Left lung (tissue), 4 donors: ENCODE measurements at regions not wholly inside any gene's neighbourhood (a gene's known extent, or its start where the extent isn't known, plus 50 kb on each side); places are given as distances from the start of the nearest gene placed in this dataset.
A peak's percentile ranks its signal among the peaks of the same experiment; 100 is the strongest.

ENCODE experiments used
- ATAC-seq: fragments of 200-7000 bp; cut with Tn5 transposase; one replicate; pipeline ENCODE4 v1.9.1; 2020; ENCODE audit warnings: moderate library complexity
- DNase-seq, 4 donors: peaks; one replicate each; pipeline ENCODE4 v3.0.0-alpha.2; 2013 to 2020
- H3K27ac ChIP-seq, 2 donors: fragments of 200-600 bp; sonication (generic) in 1 of 2; one replicate each; pipeline versions ENCODE4 v1.5.0 to v1.8.0; 2020 to 2021
- H3K27me3 ChIP-seq, 2 donors: fragments of 200-600 bp; sonication (generic) in 1 of 2; one replicate each; pipeline versions ENCODE4 v1.5.0 to v1.8.0; 2020 to 2021
- H3K36me3 ChIP-seq, 2 donors: fragments of 200-600 bp; sonication (generic) in 1 of 2; one replicate each; pipeline versions ENCODE4 v1.5.0 to v1.8.0; 2020 to 2021
- H3K4me1 ChIP-seq, 2 donors: fragments of 200-600 bp; one replicate each; pipeline ENCODE4 v1.8.0; 2021
- H3K4me3 ChIP-seq, 2 donors: fragments of 200-600 bp; sonication (generic) in 1 of 2; one replicate each; pipeline versions ENCODE4 v1.5.0 to v1.8.0; 2020 to 2021; ENCODE audit warnings: mild to moderate bottlenecking in 1 of 2
- H3K9me3 ChIP-seq, 2 donors: fragments of 200-600 bp; sonication (generic) in 1 of 2; one replicate each; pipeline versions ENCODE4 v1.5.0 to v1.8.0; 2020 to 2021
- intact Hi-C, 2 donors: fragments of 100-400 bp; cut with DNase I; formaldehyde crosslinking; loops; one replicate each; pipeline versions ENCODE4 v1.11.2 to v1.14.2; 2022
- TF ChIP-seq, protein P1 (sequence below), 2 donors: fragments of 200-600 bp; sonication (generic) in 1 of 2; IDR thresholded peaks; one replicate each; pipeline versions ENCODE4 v1.5.0 to v1.8.0; 2021; ENCODE audit warnings: antibody characterized with exemption in 2 of 2
- donor health status: DM: no; HTN: yes; CAD: no.
- donor health status: DM: no; HTN: no; CAD: no.

DNA sequence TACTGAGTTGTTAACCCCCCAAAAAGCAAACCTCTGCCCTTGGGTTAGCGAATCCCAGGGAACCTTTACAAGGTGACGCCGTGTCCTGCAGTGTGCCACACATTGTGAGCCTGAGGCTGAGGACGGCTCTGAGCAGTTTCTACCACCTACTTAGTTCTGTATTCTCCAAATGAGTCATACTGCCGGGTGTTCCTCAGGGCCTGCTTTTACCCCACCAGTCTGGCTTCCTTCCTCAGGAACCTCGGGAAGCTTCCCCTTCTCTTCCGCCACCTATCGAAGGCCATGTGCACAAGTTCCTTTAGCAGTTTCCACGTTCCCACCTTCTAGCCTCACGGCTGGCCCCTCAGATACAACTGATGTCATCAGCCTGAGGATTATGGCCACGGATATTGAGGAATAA is 384.0 kb upstream of the TPM1 start:
- H3K4me3 ChIP-seq: no peak overlapping the region
- peaks cover 0 to 10% of the 10 kb centered on the region in 2 donors for H3K4me1 ChIP-seq
- no peaks in the 10 kb centered on the region for H3K27me3 ChIP-seq
- DNase-seq (peak in 1 of 4 donors; percentile 52), ATAC-seq (peak; percentile 84)
- H3K9me3 ChIP-seq: no peaks in the 10 kb centered on the region
- H3K27ac ChIP-seq: no peak overlapping the region
- TF ChIP-seq, protein P1, sequence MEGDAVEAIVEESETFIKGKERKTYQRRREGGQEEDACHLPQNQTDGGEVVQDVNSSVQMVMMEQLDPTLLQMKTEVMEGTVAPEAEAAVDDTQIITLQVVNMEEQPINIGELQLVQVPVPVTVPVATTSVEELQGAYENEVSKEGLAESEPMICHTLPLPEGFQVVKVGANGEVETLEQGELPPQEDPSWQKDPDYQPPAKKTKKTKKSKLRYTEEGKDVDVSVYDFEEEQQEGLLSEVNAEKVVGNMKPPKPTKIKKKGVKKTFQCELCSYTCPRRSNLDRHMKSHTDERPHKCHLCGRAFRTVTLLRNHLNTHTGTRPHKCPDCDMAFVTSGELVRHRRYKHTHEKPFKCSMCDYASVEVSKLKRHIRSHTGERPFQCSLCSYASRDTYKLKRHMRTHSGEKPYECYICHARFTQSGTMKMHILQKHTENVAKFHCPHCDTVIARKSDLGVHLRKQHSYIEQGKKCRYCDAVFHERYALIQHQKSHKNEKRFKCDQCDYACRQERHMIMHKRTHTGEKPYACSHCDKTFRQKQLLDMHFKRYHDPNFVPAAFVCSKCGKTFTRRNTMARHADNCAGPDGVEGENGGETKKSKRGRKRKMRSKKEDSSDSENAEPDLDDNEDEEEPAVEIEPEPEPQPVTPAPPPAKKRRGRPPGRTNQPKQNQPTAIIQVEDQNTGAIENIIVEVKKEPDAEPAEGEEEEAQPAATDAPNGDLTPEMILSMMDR (IDR thresholded peaks at IDR 0.05): no peak
- no peaks in the 10 kb centered on the region for H3K36me3 ChIP-seq
- intact Hi-C loops: loop anchor here in 1 of 2 donors (10.0 kb wide), 1 partner anchor 264 kb away; the partner anchor contains the start of gene TLN2

DNA sequence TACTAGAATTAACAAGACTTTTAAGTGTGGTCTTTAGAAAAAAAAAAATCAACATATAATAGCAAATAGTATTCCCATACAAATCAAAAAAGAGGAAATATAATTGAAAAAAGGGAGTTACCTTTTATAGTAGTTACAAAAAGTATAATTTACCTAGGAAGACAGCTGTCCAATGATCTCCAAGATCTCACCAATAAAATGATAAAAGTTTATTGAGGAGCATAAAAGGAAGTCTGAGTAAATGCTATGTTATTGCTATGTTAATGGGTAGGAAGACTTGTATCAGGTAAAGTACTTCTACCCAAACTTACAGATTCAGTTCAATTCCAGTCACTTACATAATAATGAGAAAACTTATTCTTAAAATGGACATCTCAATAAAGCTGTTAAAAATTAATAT is 379.0 kb upstream of the TPM1 start:
- no peaks in the 10 kb centered on the region for H3K4me1 ChIP-seq

DNA sequence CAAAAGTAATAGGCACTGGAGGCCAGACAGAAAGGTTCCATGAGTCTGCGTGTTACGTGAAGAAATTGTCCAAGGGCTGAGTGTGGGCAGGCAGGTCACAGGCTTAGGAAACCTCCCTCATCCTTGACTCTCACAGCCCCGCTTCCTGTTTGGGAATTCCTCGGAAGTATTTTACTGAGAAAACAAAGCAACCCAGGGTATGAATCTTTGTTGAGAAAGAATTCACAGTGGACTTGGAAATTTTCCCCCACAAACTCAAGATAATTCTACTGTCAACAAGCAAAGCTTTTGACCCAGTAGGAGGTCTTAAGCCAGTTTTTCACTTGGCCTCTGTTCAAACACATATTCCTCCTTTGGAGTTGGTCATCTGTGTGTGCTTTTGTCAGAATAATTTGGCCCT is 377.1 kb upstream of the TPM1 start:
- intact Hi-C loops: no loop called here
- Histone ChIP-seq H3K27ac (no peak overlapping the region), H3K9me3 (no peaks in the 10 kb centered on the region), H3K27me3 (no peaks in the 10 kb centered on the region), H3K36me3 (no peaks in the 10 kb centered on the region), H3K4me1 (no peaks in the 10 kb centered on the region), H3K4me3 (no peak overlapping the region)
- TF ChIP-seq, protein P1 (IDR thresholded peaks at IDR 0.05): no peak
- ATAC-seq: no peak
- no peak for DNase-seq

More for the DNA sequence above, 379.0 kb upstream of the TPM1 start:
- Histone ChIP-seq H3K9me3 (no peaks in the 10 kb centered on the region), H3K36me3 (no peaks in the 10 kb centered on the region), H3K4me3 (no peak overlapping the region), H3K27ac (no peak overlapping the region), H3K27me3 (no peaks in the 10 kb centered on the region)
- DNase-seq (no peak), ATAC-seq (no peak)
- TF ChIP-seq, protein P1 (IDR thresholded peaks at IDR 0.05): no peak
- intact Hi-C loops: no loop called here

DNA sequence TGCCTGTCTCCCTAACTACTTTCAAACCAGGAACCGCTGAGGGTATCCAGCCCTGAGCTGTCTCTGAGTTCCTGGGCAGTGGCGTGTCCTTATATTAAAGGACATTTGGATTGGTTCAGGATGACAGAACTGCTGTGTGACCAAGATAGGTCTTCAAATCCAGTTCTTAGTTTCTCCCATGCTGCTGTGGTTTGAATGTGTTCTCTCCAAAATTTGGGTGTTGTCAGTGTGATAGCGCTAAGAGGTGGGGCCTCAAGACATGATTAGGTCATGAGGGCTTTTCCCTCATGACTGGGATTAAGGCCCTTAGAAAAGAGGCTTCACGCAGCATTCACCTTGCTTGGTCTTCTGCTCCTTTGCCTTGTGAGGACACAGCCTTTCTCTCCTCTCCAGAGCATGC is 376.5 kb upstream of the TPM1 start:
- TF ChIP-seq, protein P1 (IDR thresholded peaks at IDR 0.05): no peak
- H3K4me3 ChIP-seq: no peak overlapping the region
- no peaks in the 10 kb centered on the region for H3K4me1 ChIP-seq
- ATAC-seq: no peak
- no peak overlapping the region for H3K27ac ChIP-seq
- no peaks in the 10 kb centered on the region for H3K27me3 ChIP-seq
- no peak for DNase-seq
- intact Hi-C loops: no loop called here
- H3K36me3 ChIP-seq: no peaks in the 10 kb centered on the region
- H3K9me3 ChIP-seq: no peaks in the 10 kb centered on the region

DNA sequence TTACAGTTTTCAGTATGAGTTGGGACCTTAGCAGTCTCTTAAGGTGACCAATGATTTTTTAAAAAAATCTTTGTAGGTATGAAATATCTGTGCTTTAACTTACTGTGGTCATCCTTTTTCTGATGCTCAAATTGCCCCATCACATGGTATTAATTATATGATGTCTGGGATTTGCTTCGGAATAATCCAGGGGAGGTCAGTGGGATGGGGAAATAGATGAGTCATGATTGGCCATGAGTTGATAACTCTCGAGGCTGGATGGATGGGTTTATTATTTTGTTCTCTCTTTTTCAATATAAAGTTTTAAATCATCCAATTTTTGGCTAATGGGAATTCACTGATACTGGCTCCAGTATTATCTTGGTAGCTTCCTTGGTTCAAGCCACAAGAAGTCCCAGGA is 370.3 kb upstream of the TPM1 start:
- intact Hi-C loops: no loop called here
- no peak overlapping the region for H3K27ac ChIP-seq
- TF ChIP-seq, protein P1 (IDR thresholded peaks at IDR 0.05): no peak
- DNase-seq (no peak), ATAC-seq (no peak)
- no peak overlapping the region for H3K4me3 ChIP-seq
- H3K27me3 ChIP-seq: no peaks in the 10 kb centered on the region
- no peaks in the 10 kb centered on the region for H3K9me3 ChIP-seq
- no peaks in the 10 kb centered on the region for H3K4me1 ChIP-seq
- H3K36me3 ChIP-seq: no peaks in the 10 kb centered on the region
